GM23338 (cell line): ENCODE measurements at regions not wholly inside any gene's neighbourhood (a gene's known extent, or its start where the extent isn't known, plus 50 kb on each side); places are given as distances from the start of the nearest gene placed in this dataset.

Source experiments
- ATAC-seq: fragments of 200-7000 bp; cut with Tn5 transposase; 3 replicates; pipeline ENCODE4 v1.9.1; 2020
- DNase-seq: peaks from one replicate; pipeline ENCODE4 v3.0.0-alpha.2; 2015; ENCODE audit warnings: low spot score
- H2AFZ ChIP-seq: fragments of 200-600 bp; sonication (generic); 2 replicates; pipeline ENCODE4 v1.8.0; 2016; ENCODE audit warnings: antibody characterized with exemption, mild to moderate bottlenecking, moderate library complexity
- H3F3A ChIP-seq: fragments of 200-600 bp; sonication (generic); replicated peaks from 2 replicates; pipeline ENCODE4 v1.8.0; 2017; ENCODE audit warnings: antibody characterized with exemption, mixed run types, low read depth
- H3K27ac ChIP-seq: fragments of 200-600 bp; sonication (generic); 2 replicates; pipeline ENCODE4 v1.6.1; 2016; ENCODE audit warnings: low read depth
- H3K27me3 ChIP-seq: fragments of 200-600 bp; sonication (generic); 2 replicates; pipeline ENCODE4 v1.8.0; 2016; ENCODE audit warnings: mild to moderate bottlenecking, mixed run types, moderate library complexity; ENCODE audit not compliant: insufficient read depth
- H3K36me3 ChIP-seq: fragments of 200-600 bp; sonication (generic); 2 replicates; pipeline ENCODE4 v1.8.0; 2016; ENCODE audit warnings: mild to moderate bottlenecking; ENCODE audit not compliant: insufficient read depth
- H3K4me1 ChIP-seq: fragments of 200-600 bp; sonication (generic); 2 replicates; pipeline ENCODE4 v1.8.0; 2016; ENCODE audit warnings: mild to moderate bottlenecking, moderate library complexity; ENCODE audit not compliant: insufficient read depth
- H3K4me2 ChIP-seq: fragments of 200-600 bp; sonication (generic); 2 replicates; pipeline ENCODE4 v1.7.1; 2017; ENCODE audit warnings: mixed run types
- H3K4me3 ChIP-seq: fragments of 200-600 bp; sonication (generic); 2 replicates; pipeline ENCODE4 v1.6.1; 2016; ENCODE audit warnings: mixed run types
- H3K79me2 ChIP-seq: fragments of 200-600 bp; sonication (generic); replicated peaks from 2 replicates; pipeline ENCODE4 v1.8.0; 2017; ENCODE audit warnings: mild to moderate bottlenecking; ENCODE audit not compliant: insufficient read depth
- H3K9me2 ChIP-seq: fragments of 200-600 bp; sonication (generic); 2 replicates; pipeline ENCODE4 v1.8.0; 2017; ENCODE audit not compliant: insufficient read depth
- H4K20me1 ChIP-seq: fragments of 200-600 bp; sonication (generic); replicated peaks from 2 replicates; pipeline ENCODE4 v1.8.0; 2017; ENCODE audit warnings: mild to moderate bottlenecking; ENCODE audit not compliant: insufficient read depth
- H3K27ac Mint-ChIP-seq: 2 replicates; pipeline ENCODE4 v1.8.0; 2020; ENCODE audit warnings: inconsistent platforms, mild to moderate bottlenecking, moderate library complexity, mixed read lengths
- H3K27me3 Mint-ChIP-seq: 3 replicates; pipeline ENCODE4 v1.8.0; 2022; ENCODE audit warnings: low read depth, mild to moderate bottlenecking, moderate library complexity, mixed read lengths, inconsistent platforms; ENCODE audit not compliant: insufficient read depth, poor library complexity
- H3K36me3 Mint-ChIP-seq: 3 replicates; pipeline ENCODE4 v1.8.0; 2021; ENCODE audit warnings: low read depth, mild to moderate bottlenecking, inconsistent platforms, moderate library complexity, mixed read lengths
- H3K4me1 Mint-ChIP-seq: 3 replicates; pipeline ENCODE4 v1.8.0; 2020; ENCODE audit warnings: mild to moderate bottlenecking, inconsistent platforms, mixed read lengths
- H3K4me3 Mint-ChIP-seq: 3 replicates; pipeline ENCODE4 v1.8.0; 2021; ENCODE audit warnings: moderate library complexity, mild to moderate bottlenecking, inconsistent platforms, mixed read lengths
- H3K9me3 Mint-ChIP-seq: 3 replicates; pipeline ENCODE4 v1.8.0; 2020; ENCODE audit warnings: moderate library complexity, mild to moderate bottlenecking, inconsistent platforms, mixed read lengths
- CREB1 ChIP-seq: fragments of 250-450 bp; sonication (Bioruptor Pico); IDR thresholded peaks from 2 replicates; pipeline ENCODE4 v1.5.0; 2020; ENCODE audit warnings: low read depth, mild to moderate bottlenecking, moderate library complexity
- CTCF ChIP-seq, 2 experiments: fragments of 200-600 bp in 1 of 2; sonication (generic) in 1 of 2; conservative IDR thresholded peaks; 2 replicates each; pipeline versions ENCODE4 v1.5.1 to v1.6.1; 2016 to 2017; ENCODE audit warnings: antibody characterized with exemption in 2 of 2, low read depth in 2 of 2, mild to moderate bottlenecking in 2 of 2, moderate library complexity in 1 of 2
- ETS1 ChIP-seq: IDR thresholded peaks from 2 replicates; pipeline ENCODE4 v1.6.1; 2016; ENCODE audit warnings: antibody characterized with exemption
- EZH2 ChIP-seq: fragments of 200-600 bp; sonication (generic); IDR thresholded peaks from one replicate; pipeline ENCODE4 v1.8.0; 2017; ENCODE audit warnings: antibody characterized with exemption, mild to moderate bottlenecking, low read depth; ENCODE audit not compliant: unreplicated experiment
- EZH2phosphoT487 ChIP-seq: fragments of 200-600 bp; sonication (generic); IDR thresholded peaks from one replicate; pipeline ENCODE4 v1.8.1; 2018; ENCODE audit warnings: antibody characterized with exemption; ENCODE audit not compliant: unreplicated experiment
- JUNB ChIP-seq: IDR thresholded peaks from one replicate; pipeline ENCODE4 v1.6.1; 2016; ENCODE audit warnings: antibody characterized with exemption; ENCODE audit not compliant: unreplicated experiment
- NANOG ChIP-seq: IDR thresholded peaks from 2 replicates; pipeline ENCODE4 v1.6.1; 2016; ENCODE audit warnings: antibody characterized with exemption, borderline replicate concordance
- POLR2AphosphoS5 ChIP-seq: IDR thresholded peaks from 2 replicates; pipeline ENCODE4 v1.6.1; 2016; ENCODE audit warnings: antibody characterized with exemption, low read depth
- STAT1 ChIP-seq: IDR thresholded peaks from one replicate; pipeline ENCODE4 v1.6.1; 2016; ENCODE audit warnings: antibody characterized with exemption; ENCODE audit not compliant: unreplicated experiment
- ZNF114 ChIP-seq: fragments of 250-450 bp; sonication (Bioruptor Pico); IDR thresholded peaks from 2 replicates; pipeline ENCODE4 v1.5.0; 2020; ENCODE audit warnings: mild to moderate bottlenecking, moderate library complexity
- ZNF331 ChIP-seq: fragments of 250-450 bp; sonication (Bioruptor Pico); IDR thresholded peaks from 2 replicates; pipeline ENCODE4 v1.5.0; 2020; ENCODE audit warnings: low read depth, mild to moderate bottlenecking, moderate library complexity

GRCh38 chr10:125473143-125473793, 209.7 kb downstream of the TEX36 start:
- no peak overlapping the region for H3K27ac ChIP-seq
- H3K27me3 Mint-ChIP-seq: no peaks in the 10 kb centered on the region
- H3K36me3 ChIP-seq: no peaks in the 10 kb centered on the region
- no peak overlapping the region for H3K27ac Mint-ChIP-seq
- no peaks in the 10 kb centered on the region for H3K27me3 ChIP-seq
- H3K4me2 ChIP-seq: no peak overlapping the region
- H3K36me3 Mint-ChIP-seq: no peaks in the 10 kb centered on the region
- H3K4me3 Mint-ChIP-seq: no peak overlapping the region
- no peaks in the 10 kb centered on the region for H3K4me1 ChIP-seq
- no peak for DNase-seq
- H3K9me2 ChIP-seq: peaks cover 6% of the 10 kb centered on the region; the same call in 1 of the 2 replicates
- peak overlapping the region; percentile 28; the same call in 1 of the 2 replicates for H2AFZ ChIP-seq
- no peaks in the 10 kb centered on the region for H3K9me3 Mint-ChIP-seq
- no peaks in the 10 kb centered on the region for H3F3A ChIP-seq
- H3K79me2 ChIP-seq: no peaks in the 10 kb centered on the region
- ATAC-seq: no peak; the same call in 2 of the 3 replicates
- no peaks in the 10 kb centered on the region for H4K20me1 ChIP-seq
- TF ChIP-seq JUNB (no peak), EZH2phosphoT487 (no peak), EZH2 (no peak), CTCF (conservative IDR thresholded peaks at IDR 0.05; ENCODE audit: low read depth in 2 of 2) (0 out of 4 replicates have a peak, but pooled peaks of 1 of the 2 experiments have one; percentile 3)
- H3K4me3 ChIP-seq: no peak overlapping the region
- H3K4me1 Mint-ChIP-seq: no peaks in the 10 kb centered on the region

- no peaks in the 10 kb centered on the region for H3K27me3 Mint-ChIP-seq
- H3K4me2 ChIP-seq: no peak overlapping the region
- no peaks in the 10 kb centered on the region for H3K27me3 ChIP-seq
Measured at GRCh38 chr10:125472010-125472607, 210.9 kb downstream of the TEX36 start.

More at GRCh38 chr10:125472010-125472607, 210.9 kb downstream of the TEX36 start:
- Histone ChIP-seq H3K36me3 (no peaks in the 10 kb centered on the region), H3K4me1 (no peaks in the 10 kb centered on the region), H3K4me3 (no peak overlapping the region), H3K27ac (no peak overlapping the region), H3F3A (no peaks in the 10 kb centered on the region), H4K20me1 (no peaks in the 10 kb centered on the region), H2AFZ (no peak overlapping the region), H3K79me2 (no peaks in the 10 kb centered on the region), H3K9me2 (peaks cover 6% of the 10 kb centered on the region; the same call in 1 of the 2 replicates)
- Mint-ChIP-seq H3K9me3 (no peaks in the 10 kb centered on the region), H3K36me3 (no peaks in the 10 kb centered on the region), H3K27ac (no peak overlapping the region), H3K4me1 (no peaks in the 10 kb centered on the region; the same call in 2 of the 3 replicates), H3K4me3 (no peak overlapping the region)
- ATAC-seq: no peak
- DNase-seq: no peak
- no peak for TF ChIP-seq JUNB
- no peak for TF ChIP-seq STAT1
- TF ChIP-seq ZNF331: no peak
- TF ChIP-seq CTCF (conservative IDR thresholded peaks at IDR 0.05; ENCODE audit: low read depth in 2 of 2): no peak
- TF ChIP-seq NANOG: no peak
- TF ChIP-seq EZH2: no peak
- no peak for TF ChIP-seq ZNF114
- no peak for TF ChIP-seq POLR2AphosphoS5
- no peak for TF ChIP-seq ETS1
- TF ChIP-seq CREB1 (CRISPR knock-in tag): no peak
- no peak for TF ChIP-seq EZH2phosphoT487
